GM12873 (cell line): ENCODE measurements at regions not wholly inside any gene's neighbourhood (a gene's known extent, or its start where the extent isn't known, plus 50 kb on each side); places are given as distances from the start of the nearest gene placed in this dataset.

Source experiments
- CTCF ChIP-seq: IDR thresholded peaks from 2 replicates; pipeline ENCODE4 v1.5.1; 2012; ENCODE audit warnings: low read depth, mild to moderate bottlenecking, moderate library complexity, low read length, control low read depth; ENCODE audit not compliant: insufficient read depth; ENCODE audit errors: missing control alignments

GRCh38 chr4:81571105-81571504 is 99.4 kb upstream of the RASGEF1B start:
- no peak for TF ChIP-seq CTCF

- TF ChIP-seq CTCF, result no peak
Observed at GRCh38 chr4:81566161-81566591, 94.5 kb upstream of the RASGEF1B start.

- no peak for TF ChIP-seq CTCF
Observed at GRCh38 chr4:81565142-81565870, 93.6 kb upstream of the RASGEF1B start.

- no peak for TF ChIP-seq CTCF
Observed at GRCh38 chr4:81564025-81564424, 92.3 kb upstream of the RASGEF1B start.

GRCh38 chr4:81562093-81562492 is 90.4 kb upstream of the RASGEF1B start:
- no peak for TF ChIP-seq CTCF

- no peak for TF ChIP-seq CTCF
Observed at GRCh38 chr4:81557306-81557705, 85.6 kb upstream of the RASGEF1B start.

GRCh38 chr4:81555489-81555888 is 83.8 kb upstream of the RASGEF1B start:
- no peak for TF ChIP-seq CTCF
